Hematopoietic multipotent progenitor cell treated with erythropoietin and hydrocortisone succinate and interleukin-3 and kit ligand, for 8 days (in vitro differentiated cells): ENCODE measurements at regions not wholly inside any gene's neighbourhood (a gene's known extent, or its start where the extent isn't known, plus 50 kb on each side); places are given as distances from the start of the nearest gene placed in this dataset.

ENCODE experiments used
- DNase-seq: peaks from one replicate; pipeline ENCODE4 v3.0.0-alpha.2; 2015

- no peak for DNase-seq
Observed at GRCh38 chr4:104418286-104418685, 76.4 kb downstream of the CXXC4 start.

- DNase-seq, result no peak
Observed at GRCh38 chr4:104417357-104417882, 77.3 kb downstream of the CXXC4 start.

DNA sequence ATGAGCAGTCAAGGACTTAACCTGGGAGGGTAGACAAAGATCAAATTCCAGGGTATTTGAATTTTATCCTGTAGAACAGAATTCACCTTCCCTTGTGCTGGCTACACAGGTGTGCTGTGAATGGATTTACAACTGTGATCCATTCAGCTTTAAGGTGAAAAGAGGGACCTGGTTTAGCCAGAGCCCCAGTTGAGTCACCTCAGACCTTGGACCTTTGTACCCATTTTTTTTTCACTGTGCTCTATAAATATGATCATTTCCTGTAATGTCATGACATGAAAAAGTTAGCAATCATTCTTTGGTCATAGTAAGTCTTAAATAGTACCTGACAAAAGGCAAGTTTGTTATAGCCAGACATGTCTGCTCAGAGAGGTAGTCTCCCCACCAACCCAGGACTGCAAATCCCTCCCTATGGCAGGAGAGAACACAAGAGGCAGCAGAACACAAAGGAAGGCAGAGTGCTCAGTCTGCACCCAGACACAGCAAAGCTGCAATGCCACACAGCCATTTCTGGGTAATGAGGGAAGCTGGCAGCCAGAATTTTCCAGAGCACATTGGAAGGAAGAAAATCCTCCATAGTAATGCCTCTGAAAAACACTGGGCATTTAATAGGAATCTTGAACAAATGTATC is 77.9 kb downstream of the CXXC4 start:
- no peak for DNase-seq

GRCh38 chr4:104413487-104413886 is 81.2 kb downstream of the CXXC4 start:
- no peak for DNase-seq

GRCh38 chr4:104412344-104412743 is 82.3 kb downstream of the CXXC4 start:
- no peak for DNase-seq

- DNase-seq, result no peak
Observed at GRCh38 chr4:104411502-104411901, 83.2 kb downstream of the CXXC4 start.

DNA sequence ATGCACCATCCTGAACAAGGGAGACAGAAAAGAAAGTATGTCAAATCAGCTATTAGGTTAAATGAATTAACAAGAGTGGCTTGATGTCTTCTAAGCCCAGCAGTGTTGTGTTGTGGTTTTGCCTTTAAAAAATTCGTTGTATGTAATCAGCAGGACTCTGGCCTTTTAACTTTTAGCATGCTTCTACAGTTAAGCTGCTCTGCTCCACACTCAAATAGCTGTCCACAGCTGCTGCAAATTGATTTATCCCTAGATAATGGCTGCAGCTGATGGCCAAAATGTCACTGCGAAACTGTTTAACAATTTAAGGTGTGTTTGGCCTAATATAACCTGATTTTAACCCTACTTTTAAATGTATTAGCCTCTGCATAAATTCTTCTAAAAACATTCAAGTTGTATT is 85.8 kb downstream of the CXXC4 start:
- DNase-seq, result no peak

GRCh38 chr4:104404361-104404760 is 90.3 kb downstream of the CXXC4 start:
- DNase-seq, result no peak

DNA sequence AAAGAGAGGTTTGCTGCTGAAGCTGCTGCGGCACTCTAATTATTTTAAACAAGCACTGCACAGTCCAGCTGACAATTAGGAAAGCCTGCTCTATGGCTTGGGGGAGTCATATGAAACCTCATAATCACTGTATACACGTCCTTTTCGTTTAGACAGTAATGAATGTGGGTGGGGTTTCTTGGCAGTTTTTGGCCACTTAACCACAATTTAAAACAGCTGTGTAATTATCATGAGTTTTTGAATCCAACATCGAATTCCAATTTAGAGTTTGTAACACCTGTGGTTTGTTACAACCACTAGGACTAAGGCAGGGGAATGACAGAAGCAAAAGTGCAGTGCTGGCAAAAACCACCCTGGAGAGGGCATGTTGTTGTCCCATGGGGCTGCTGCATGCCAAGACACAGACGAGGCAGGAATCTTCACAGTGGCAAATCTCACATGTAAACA is 99.5 kb downstream of the CXXC4 start:
- no peak for DNase-seq

- no peak for DNase-seq
Observed at GRCh38 chr4:104394406-104395167, 100.1 kb downstream of the CXXC4 start.

- no peak for DNase-seq
Observed at GRCh38 chr4:104393655-104394324, 100.9 kb downstream of the CXXC4 start.

GRCh38 chr4:104385713-104386112 is 109.0 kb downstream of the CXXC4 start:
- DNase-seq, result no peak

GRCh38 chr4:104382961-104383360 is 111.7 kb downstream of the CXXC4 start:
- DNase-seq, result no peak

GRCh38 chr4:104381729-104382128 is 113.0 kb downstream of the CXXC4 start:
- DNase-seq, result no peak

- DNase-seq, result no peak
Observed at GRCh38 chr4:104365618-104366017, 129.1 kb downstream of the CXXC4 start.

DNA sequence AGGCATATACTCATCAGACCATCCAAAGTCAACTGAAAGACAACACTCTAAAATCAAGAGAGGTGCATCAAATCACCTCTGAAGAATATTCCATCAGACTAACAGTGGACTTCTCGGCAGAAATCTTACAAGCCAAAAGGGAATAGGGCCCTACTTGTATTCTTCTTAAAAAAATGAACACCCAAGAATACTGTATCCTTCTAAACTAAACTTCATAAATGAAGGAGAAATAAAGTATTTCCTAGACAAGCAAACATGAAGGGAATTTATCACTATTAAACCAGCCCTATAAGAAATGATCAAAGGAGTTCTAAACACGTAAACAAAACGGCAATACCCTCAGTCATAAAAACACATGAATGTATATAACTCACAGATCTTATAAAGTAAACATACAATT is 141.2 kb downstream of the CXXC4 start:
- DNase-seq, result no peak

DNA sequence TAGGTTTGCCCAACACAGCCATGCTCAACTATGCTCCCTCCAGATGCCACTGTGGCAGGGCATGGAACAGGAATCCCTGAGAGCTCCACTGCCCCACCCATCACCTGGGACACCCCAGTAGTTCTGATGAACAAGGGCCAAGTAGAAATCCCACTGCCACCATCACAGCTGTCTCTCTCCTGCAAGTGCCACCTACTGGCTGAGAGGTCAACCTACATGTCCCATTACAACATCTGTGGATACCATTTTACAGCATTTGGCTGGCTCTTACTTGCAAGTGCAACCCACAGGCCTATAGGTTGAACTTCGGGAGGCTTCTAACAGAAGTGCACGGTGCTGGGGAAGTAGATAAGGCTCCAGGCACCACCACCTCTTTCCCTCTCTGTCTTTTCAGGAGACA is 142.5 kb downstream of the CXXC4 start:
- no peak for DNase-seq

GRCh38 chr4:104351706-104352105 is 143.0 kb downstream of the CXXC4 start:
- DNase-seq, result no peak

- DNase-seq, result no peak
Observed at GRCh38 chr4:104345598-104346242, 149.0 kb downstream of the CXXC4 start.

DNA sequence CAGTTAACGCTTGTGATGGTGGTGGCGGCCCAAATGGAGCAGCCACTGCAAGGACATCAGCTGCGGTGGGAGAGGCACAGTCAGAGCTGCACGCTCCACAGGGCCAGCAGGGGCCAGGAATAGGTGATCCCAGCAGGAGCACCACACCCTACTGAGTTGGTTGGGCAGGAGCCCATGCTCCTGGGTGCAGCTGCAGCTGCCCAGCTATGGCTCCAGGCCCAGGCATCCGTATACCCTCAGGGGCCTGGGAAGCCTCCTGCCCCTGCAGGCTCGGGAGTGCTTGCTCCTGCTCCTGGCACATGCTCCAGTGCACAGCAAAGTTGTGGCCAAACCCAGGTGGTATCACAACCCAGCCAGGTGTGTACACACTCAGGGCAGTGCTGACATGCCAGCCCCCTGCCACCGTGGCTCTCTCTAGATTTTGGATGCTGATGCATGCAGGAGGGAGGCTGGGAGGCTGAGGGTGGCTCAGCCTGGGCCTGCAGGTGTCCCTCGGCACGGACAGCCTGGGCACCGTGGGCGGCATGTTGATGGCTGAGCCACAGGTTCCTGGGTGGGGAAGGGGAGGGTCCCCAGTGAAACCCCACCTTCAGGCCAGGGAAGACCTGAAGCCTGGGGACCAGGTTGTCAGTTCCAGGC is 150.2 kb downstream of the CXXC4 start:
- no peak for DNase-seq

DNA sequence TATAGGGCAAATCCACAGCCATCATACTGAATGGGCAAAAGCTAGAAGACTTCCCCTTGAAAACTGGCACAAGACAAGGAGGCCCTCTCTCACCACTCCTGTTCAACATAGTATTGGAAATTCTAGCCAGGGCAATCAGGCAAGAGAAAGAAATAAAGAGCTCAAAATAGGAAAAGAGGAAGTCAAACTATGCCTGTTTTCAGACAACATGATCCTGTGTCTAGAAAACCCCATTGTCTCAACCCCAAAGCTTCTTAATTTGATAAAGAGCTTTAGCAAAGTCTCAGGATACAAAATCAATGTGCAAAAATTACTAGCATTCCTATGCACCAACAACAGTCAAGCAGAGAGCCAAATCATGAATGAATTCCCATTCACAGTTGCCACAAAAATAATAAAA is 160.3 kb downstream of the CXXC4 start:
- no peak for DNase-seq

DNA sequence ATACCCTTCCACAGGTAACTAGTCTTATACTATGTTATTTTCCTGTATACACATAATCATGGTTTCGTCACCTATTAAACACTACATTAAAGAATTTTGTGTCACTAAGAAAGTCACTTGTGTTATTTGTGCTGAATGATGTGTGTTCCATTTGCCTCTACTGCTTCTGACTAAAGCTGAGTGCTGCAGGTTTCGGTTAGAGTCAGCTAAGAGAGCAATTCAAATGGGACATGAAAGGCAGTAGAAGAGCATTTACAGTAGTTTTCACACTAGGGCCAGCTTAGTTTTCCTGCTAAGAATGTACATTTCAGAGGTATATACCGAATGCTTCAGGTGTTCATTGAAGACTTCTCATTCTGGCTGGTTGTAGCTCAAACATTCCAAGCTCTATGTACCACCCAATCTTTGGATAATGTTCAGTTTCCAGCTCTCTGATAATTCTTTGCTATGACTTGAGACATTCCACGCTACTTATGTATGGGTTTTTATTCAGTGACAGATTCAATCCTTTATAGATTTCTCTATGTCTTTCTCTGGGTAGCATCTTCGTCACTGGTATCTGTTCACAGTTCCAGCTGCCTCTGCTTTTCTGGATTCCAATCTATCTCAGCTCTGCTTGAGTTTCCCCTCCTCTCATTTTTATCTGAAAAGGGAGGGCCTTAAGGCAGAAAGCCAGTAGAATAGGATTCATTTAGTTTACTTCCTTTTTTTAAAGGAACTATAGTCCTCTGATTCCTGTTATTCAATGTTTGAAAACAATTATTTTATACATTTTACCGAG is 164.4 kb downstream of the CXXC4 start:
- DNase-seq, result no peak
